ENCODE measurements at regions not wholly inside any gene's neighbourhood (a gene's known extent, or its start where the extent isn't known, plus 50 kb on each side); places are given as distances from the start of the nearest gene placed in this dataset.

DNA sequence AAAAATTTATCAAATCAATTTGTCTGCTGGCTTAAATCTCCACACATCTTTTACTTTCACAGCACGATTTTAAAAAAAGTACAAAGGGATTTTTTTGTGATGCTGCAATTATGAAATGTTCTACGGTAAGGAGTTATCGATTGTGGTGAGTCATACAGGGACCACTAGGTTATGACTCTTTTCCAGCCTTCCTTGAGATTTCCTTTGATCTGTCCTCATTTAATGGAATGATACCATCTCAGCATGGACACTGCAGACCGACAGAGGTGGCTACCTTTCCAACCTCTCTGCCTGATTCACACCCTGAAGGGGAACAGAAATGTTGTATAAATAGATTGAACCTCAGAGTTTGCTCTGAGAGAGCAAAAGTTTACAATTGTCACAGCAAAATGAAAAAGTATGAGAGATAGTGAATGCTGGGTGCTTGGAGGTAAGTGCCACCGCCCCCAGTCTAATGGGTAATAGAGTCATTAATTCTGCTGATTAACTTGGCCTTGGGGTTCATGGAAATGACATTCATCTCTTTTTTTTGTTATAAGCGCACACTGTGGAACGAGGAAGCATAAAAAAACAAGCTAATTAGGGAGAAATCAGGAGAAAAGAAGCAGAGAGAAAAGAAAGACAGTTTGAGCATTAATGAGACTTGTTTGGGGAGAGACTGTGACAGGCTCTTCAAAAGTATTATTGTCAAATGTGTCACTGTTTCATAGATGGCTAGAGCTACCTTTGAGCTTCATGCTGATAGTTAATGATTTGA, 306.0 kb downstream of the RNF144B start:
- 33 to 38% methylated on average over 7 of the region's 7 CpGs for WGBS, 2 donors
- intact Hi-C loops (cut with DNase I), result no loop called here
- no peak for ATAC-seq
- Histone ChIP-seq H3K27ac (no peak overlapping the region), H3K36me3 (replicated peaks in 1 of 2; ENCODE audit: insufficient read depth in 1 of 2, low read depth in 2 of 2) (no peaks in the 10 kb centered on the region), H3K4me3 (no peak overlapping the region), H3K4me1 (peaks cover 7% of the 10 kb centered on the region), H3K9me3 (no peaks in the 10 kb centered on the region), H3K27me3 (no peaks in the 10 kb centered on the region)
- no peak for TF ChIP-seq POLR2A (IDR thresholded peaks at IDR 0.05)
- TF ChIP-seq, protein P1, sequence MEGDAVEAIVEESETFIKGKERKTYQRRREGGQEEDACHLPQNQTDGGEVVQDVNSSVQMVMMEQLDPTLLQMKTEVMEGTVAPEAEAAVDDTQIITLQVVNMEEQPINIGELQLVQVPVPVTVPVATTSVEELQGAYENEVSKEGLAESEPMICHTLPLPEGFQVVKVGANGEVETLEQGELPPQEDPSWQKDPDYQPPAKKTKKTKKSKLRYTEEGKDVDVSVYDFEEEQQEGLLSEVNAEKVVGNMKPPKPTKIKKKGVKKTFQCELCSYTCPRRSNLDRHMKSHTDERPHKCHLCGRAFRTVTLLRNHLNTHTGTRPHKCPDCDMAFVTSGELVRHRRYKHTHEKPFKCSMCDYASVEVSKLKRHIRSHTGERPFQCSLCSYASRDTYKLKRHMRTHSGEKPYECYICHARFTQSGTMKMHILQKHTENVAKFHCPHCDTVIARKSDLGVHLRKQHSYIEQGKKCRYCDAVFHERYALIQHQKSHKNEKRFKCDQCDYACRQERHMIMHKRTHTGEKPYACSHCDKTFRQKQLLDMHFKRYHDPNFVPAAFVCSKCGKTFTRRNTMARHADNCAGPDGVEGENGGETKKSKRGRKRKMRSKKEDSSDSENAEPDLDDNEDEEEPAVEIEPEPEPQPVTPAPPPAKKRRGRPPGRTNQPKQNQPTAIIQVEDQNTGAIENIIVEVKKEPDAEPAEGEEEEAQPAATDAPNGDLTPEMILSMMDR (IDR thresholded peaks at IDR 0.05), result no peak
- DNase-seq, result no peak

DNA sequence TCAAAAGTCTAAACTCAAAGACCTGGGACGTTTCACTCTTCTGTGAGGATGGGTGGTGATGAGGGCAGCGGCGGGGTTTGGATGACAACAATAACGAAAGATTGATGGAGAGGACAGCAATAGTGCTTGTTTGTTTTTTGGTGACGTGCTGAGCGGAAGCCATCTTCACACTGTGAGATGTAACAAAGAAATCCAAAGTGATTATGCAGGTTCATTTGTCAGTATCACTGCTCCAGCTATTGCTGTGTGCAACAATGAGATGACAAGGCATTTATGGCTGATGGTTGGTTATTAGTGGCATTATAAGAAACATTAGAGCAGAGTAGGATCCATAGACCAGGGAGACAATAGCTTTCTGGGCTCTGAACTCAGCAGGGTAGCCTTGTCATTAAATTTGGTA, 306.7 kb downstream of the RNF144B start:
- no peak for TF ChIP-seq POLR2A (IDR thresholded peaks at IDR 0.05)
- TF ChIP-seq, protein P1 (IDR thresholded peaks at IDR 0.05), result no peak
- Histone ChIP-seq H3K27me3 (no peaks in the 10 kb centered on the region), H3K27ac (no peak overlapping the region), H3K36me3 (replicated peaks in 1 of 2; ENCODE audit: insufficient read depth in 1 of 2, low read depth in 2 of 2) (no peaks in the 10 kb centered on the region), H3K4me3 (no peak overlapping the region), H3K9me3 (no peaks in the 10 kb centered on the region), H3K4me1 (peaks cover 9% of the 10 kb centered on the region)
- intact Hi-C loops (cut with DNase I), result no loop called here
- DNase-seq, result no peak
- 65 to 73% methylated on average over 6 of the region's 6 CpGs for WGBS, 2 donors
- ATAC-seq, result no peak

DNA sequence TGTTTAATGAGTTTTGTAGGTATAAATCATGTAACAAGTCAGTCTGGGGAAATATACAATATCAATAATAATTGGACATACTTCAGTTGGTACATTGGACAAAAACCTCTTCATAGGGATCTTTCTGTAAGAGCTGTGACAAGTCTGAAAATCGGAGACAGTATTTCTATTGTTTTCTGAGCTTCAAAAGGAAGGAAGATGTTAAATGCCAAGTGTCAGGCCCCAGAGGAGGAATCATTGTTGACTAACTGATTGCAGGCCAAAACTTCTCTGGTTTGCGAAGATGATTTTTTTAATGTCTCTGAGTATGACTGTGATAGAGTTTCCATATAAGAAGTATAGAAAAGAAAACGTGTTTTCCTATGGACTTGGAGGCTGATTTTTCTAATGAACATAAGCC, 316.4 kb downstream of the RNF144B start:
- Histone ChIP-seq H3K36me3 (replicated peaks in 1 of 2; ENCODE audit: insufficient read depth in 1 of 2, low read depth in 2 of 2) (no peaks in the 10 kb centered on the region), H3K4me1 (no peaks in the 10 kb centered on the region), H3K27me3 (no peaks in the 10 kb centered on the region), H3K4me3 (no peak overlapping the region), H3K9me3 (no peaks in the 10 kb centered on the region), H3K27ac (no peak overlapping the region)
- intact Hi-C loops (cut with DNase I), result no loop called here
- DNase-seq, result no peak
- WGBS, 2 donors, result 41 to 54% methylated on average over 3 of the region's 3 CpGs
- TF ChIP-seq, protein P1 (IDR thresholded peaks at IDR 0.05), result no peak
- TF ChIP-seq POLR2A (IDR thresholded peaks at IDR 0.05), result no peak
- ATAC-seq, result no peak

DNA sequence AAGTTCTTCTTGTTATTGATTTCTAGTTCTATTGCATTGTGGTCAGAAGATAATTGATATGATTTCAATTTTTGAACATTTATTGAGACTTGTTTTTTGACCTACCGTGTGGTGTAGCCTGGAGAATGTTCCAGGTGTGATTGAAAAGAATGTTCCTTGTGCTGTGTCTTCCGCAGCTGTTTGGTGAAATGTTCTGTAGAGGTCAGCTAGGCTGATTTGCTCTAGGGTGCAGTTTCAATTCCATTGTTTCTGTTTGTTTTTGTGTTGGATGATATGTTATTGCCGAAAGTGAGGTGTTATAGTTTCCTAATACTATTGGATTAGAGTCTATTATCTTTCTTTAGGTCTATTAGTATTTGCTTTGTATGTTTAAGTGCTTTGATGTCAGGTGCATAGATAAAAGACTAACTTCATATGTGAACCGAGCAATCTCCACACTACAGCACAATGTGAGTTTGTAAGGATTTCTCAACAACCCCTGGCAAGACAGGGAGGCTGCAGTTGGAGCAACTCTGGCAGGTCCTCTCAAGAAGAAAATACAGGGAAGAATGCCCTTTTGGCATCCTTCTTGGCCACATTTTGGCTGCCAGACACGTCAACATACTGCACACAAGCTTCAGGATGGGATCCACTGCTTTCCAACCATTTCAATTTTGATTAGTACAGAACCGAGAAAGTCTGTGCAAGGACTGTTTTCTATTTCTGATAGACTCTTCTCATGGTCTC, 320.7 kb downstream of the RNF144B start:
- TF ChIP-seq POLR2A (IDR thresholded peaks at IDR 0.05), result no peak
- TF ChIP-seq, protein P1 (IDR thresholded peaks at IDR 0.05), result no peak
- intact Hi-C loops (cut with DNase I), result no loop called here
- Histone ChIP-seq H3K36me3 (replicated peaks in 1 of 2; ENCODE audit: insufficient read depth in 1 of 2, low read depth in 2 of 2) (no peaks in the 10 kb centered on the region), H3K27me3 (no peaks in the 10 kb centered on the region), H3K27ac (no peak overlapping the region), H3K4me1 (no peaks in the 10 kb centered on the region), H3K9me3 (no peaks in the 10 kb centered on the region), H3K4me3 (no peak overlapping the region)
- DNase-seq (no peak), ATAC-seq (no peak)
- 54% methylated on average over 6 of the region's 6 CpGs for WGBS, 2 donors
